ENCODE measurements at regions not wholly inside any gene's neighbourhood (a gene's known extent, or its start where the extent isn't known, plus 50 kb on each side); places are given as distances from the start of the nearest gene placed in this dataset.

DNA sequence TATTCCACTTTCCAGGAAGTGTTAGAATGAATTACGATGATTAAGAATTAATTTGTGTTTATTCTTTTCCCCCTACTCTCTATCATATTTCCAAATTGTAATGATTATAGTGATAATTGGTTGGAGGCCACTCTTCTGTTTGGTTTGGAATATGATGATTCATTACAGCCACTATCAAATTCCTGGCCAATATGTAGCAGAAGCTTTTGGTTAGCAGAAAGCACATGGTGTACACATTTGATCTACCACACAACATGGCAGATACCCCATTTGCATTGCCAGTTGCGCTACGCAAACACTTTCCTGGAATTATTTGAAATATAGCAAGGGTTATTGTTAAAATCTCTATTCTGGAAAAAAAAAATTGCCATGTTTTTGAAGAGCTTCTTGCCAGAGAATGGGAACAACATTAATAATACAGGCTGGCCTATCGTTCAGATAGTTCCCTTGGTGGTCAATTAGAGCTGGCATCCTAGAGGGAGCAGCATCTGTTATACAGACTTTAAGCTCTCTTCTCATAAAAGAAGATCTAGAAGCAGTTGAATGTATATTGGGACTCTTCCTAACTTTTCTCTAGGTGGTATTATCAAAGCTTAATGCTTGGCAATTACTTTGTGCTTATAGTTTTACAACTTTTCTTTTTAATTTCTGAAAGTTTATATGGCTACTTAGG is 455.0 kb upstream of the ACTBL2 start:
- no peaks in the 10 kb centered on the region for H3K27me3 ChIP-seq
- H3K4me2 ChIP-seq: no peak overlapping the region
- no peaks in the 10 kb centered on the region for H3K4me1 ChIP-seq
- H3K79me2 ChIP-seq (ENCODE audit: low read depth): no peaks in the 10 kb centered on the region
- Mint-ChIP-seq H3K4me1 (no peaks in the 10 kb centered on the region), H3K9me3 (no peaks in the 10 kb centered on the region), H3K4me3 (no peak overlapping the region), H3K36me3 (no peaks in the 10 kb centered on the region), H3K27me3 (ENCODE audit: insufficient read depth, low read depth) (peaks cover 2% of the 10 kb centered on the region), H3K27ac (no peak overlapping the region)
- H3K9me3 ChIP-seq (ENCODE audit: low read depth): no peaks in the 10 kb centered on the region
- no peak overlapping the region for H3K27ac ChIP-seq
- H4K20me1 ChIP-seq (ENCODE audit: low read depth): no peaks in the 10 kb centered on the region
- H2AFZ ChIP-seq (replicated peaks): no peak overlapping the region
- H3K4me3 ChIP-seq: no peak overlapping the region
- H3K9ac ChIP-seq: no peak overlapping the region
- no peak for DNase-seq (ENCODE audit: low spot score)
- no peaks in the 10 kb centered on the region for H3K36me3 ChIP-seq
- TF ChIP-seq, protein P1, sequence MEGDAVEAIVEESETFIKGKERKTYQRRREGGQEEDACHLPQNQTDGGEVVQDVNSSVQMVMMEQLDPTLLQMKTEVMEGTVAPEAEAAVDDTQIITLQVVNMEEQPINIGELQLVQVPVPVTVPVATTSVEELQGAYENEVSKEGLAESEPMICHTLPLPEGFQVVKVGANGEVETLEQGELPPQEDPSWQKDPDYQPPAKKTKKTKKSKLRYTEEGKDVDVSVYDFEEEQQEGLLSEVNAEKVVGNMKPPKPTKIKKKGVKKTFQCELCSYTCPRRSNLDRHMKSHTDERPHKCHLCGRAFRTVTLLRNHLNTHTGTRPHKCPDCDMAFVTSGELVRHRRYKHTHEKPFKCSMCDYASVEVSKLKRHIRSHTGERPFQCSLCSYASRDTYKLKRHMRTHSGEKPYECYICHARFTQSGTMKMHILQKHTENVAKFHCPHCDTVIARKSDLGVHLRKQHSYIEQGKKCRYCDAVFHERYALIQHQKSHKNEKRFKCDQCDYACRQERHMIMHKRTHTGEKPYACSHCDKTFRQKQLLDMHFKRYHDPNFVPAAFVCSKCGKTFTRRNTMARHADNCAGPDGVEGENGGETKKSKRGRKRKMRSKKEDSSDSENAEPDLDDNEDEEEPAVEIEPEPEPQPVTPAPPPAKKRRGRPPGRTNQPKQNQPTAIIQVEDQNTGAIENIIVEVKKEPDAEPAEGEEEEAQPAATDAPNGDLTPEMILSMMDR (IDR thresholded peaks at IDR 0.05): no peak
- TF ChIP-seq EZH2 (IDR thresholded peaks at IDR 0.05) (no peak), EZH2phosphoT487 (IDR thresholded peaks at IDR 0.05) (no peak)
- H3F3A ChIP-seq (ENCODE audit: low read depth): no peaks in the 10 kb centered on the region

DNA sequence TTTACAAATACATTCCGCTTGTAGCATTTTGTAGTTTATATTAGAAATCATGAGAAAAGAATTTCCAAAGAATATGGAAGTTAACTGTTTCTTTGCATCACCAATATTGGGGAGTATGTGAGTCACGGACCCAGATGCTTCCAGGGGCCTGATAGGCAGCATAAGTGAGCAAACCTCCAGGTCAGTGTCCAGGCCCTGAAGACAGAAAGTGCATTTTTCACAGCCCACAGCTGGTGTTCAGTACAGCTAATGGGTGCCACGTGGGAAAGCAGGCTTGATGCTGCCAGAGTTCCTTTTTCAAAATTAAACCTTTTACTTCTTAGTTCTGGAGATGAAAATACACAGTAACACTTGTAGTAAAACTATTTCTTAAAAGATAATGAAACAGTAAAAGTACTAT is 454.4 kb upstream of the ACTBL2 start:
- Histone ChIP-seq H3F3A (ENCODE audit: low read depth) (no peaks in the 10 kb centered on the region), H3K9ac (no peak overlapping the region), H2AFZ (replicated peaks) (no peak overlapping the region), H3K27ac (no peak overlapping the region), H3K4me1 (no peaks in the 10 kb centered on the region), H4K20me1 (ENCODE audit: low read depth) (no peaks in the 10 kb centered on the region), H3K79me2 (ENCODE audit: low read depth) (no peaks in the 10 kb centered on the region), H3K4me3 (no peak overlapping the region), H3K27me3 (no peaks in the 10 kb centered on the region), H3K4me2 (no peak overlapping the region), H3K36me3 (no peaks in the 10 kb centered on the region), H3K9me3 (ENCODE audit: low read depth) (no peaks in the 10 kb centered on the region)
- H3K36me3 Mint-ChIP-seq: no peaks in the 10 kb centered on the region
- H3K9me3 Mint-ChIP-seq: no peaks in the 10 kb centered on the region
- H3K27me3 Mint-ChIP-seq (ENCODE audit: insufficient read depth, low read depth): peaks cover 2% of the 10 kb centered on the region
- no peaks in the 10 kb centered on the region for H3K4me1 Mint-ChIP-seq
- DNase-seq (ENCODE audit: low spot score): no peak
- H3K4me3 Mint-ChIP-seq: no peak overlapping the region
- TF ChIP-seq EZH2phosphoT487 (IDR thresholded peaks at IDR 0.05) (no peak), EZH2 (IDR thresholded peaks at IDR 0.05) (no peak)
- TF ChIP-seq, protein P1 (IDR thresholded peaks at IDR 0.05): no peak
- no peak overlapping the region for H3K27ac Mint-ChIP-seq

DNA sequence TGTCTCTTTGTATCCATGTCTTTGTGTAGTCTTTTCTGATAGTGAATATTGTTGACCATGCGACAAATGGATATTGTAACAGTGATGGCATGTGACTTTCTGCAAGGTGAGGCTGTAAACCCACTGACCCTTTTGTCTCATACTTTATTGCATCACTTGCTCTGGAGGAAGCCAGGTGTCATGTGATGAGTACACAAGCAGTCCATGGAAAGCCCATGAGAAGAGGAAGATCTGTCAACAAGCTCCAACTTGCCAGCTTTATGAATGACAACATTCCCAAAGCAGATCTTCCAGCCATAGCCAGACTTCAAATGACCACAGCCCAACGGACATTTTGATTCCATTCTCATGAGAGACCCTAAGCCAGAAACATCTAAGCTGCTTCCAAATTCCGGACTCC is 450.1 kb upstream of the ACTBL2 start:
- no peak overlapping the region for H3K9ac ChIP-seq
- H3K79me2 ChIP-seq (ENCODE audit: low read depth): no peaks in the 10 kb centered on the region
- TF ChIP-seq, protein P1 (IDR thresholded peaks at IDR 0.05): no peak
- no peak for TF ChIP-seq EZH2phosphoT487 (IDR thresholded peaks at IDR 0.05)
- TF ChIP-seq EZH2 (IDR thresholded peaks at IDR 0.05): no peak
- no peak overlapping the region for H3K4me3 Mint-ChIP-seq
- no peaks in the 10 kb centered on the region for H3K4me1 Mint-ChIP-seq
- no peak for DNase-seq (ENCODE audit: low spot score)
- no peaks in the 10 kb centered on the region for H3K27me3 ChIP-seq
- H3K36me3 ChIP-seq: no peaks in the 10 kb centered on the region
- no peaks in the 10 kb centered on the region for H3F3A ChIP-seq (ENCODE audit: low read depth)
- H3K27ac ChIP-seq: no peak overlapping the region
- H3K36me3 Mint-ChIP-seq: no peaks in the 10 kb centered on the region
- H3K9me3 Mint-ChIP-seq: peaks cover 4% of the 10 kb centered on the region
- no peak overlapping the region for H3K4me3 ChIP-seq
- no peaks in the 10 kb centered on the region for H3K9me3 ChIP-seq (ENCODE audit: low read depth)
- no peak overlapping the region for H3K27ac Mint-ChIP-seq
- H3K27me3 Mint-ChIP-seq (ENCODE audit: insufficient read depth, low read depth): peaks cover 2% of the 10 kb centered on the region
- no peaks in the 10 kb centered on the region for H4K20me1 ChIP-seq (ENCODE audit: low read depth)
- no peaks in the 10 kb centered on the region for H3K4me1 ChIP-seq
- no peak overlapping the region for H2AFZ ChIP-seq (replicated peaks)
- no peak overlapping the region for H3K4me2 ChIP-seq
